Common myeloid progenitor, CD34-positive (primary cell): ENCODE measurements at regions not wholly inside any gene's neighbourhood (a gene's known extent, or its start where the extent isn't known, plus 50 kb on each side); places are given as distances from the start of the nearest gene placed in this dataset.
"Not testable (repeated sequence)": the region's sequence is repeated elsewhere in the genome, so short reads cannot be mapped to it uniquely, and the experiment has no call there.

Source experiments
- CTCF ChIA-PET: fragments of 350-600 bp; sonication (Branson Sonifier 250); formaldehyde crosslinking; loops from one replicate; lab custom pipeline; 2021; ENCODE audit warnings: antibody characterized with exemption; lab: Charles Lee
- POLR2A ChIA-PET: fragments of 350-600 bp; sonication (Branson Sonifier 250); formaldehyde crosslinking; loops from one replicate; lab custom pipeline; 2021; ENCODE audit warnings: antibody characterized with exemption; lab: Charles Lee
- DNase-seq, 3 donors: peaks; one replicate each; pipeline versions ENCODE4 v3.0.0 to v3.0.0-alpha.2; 2013
- H3K27ac ChIP-seq, 2 experiments: 1 replicate in 1 of 2; 2 replicates in 1 of 2; pipeline ENCODE4 v1.7.0; 2013; ENCODE audit warnings: inconsistent platforms in 2 of 2, low read length in 2 of 2, mild to moderate bottlenecking in 2 of 2, low read depth in 1 of 2, moderate library complexity in 1 of 2; ENCODE audit not compliant: severe bottlenecking in 2 of 2, insufficient read depth in 1 of 2, poor library complexity in 1 of 2
- H3K27me3 ChIP-seq, 5 experiments: replicated peaks in 2 of 5; 1 replicate in 3 of 5; 2 replicates in 2 of 5; pipeline versions ENCODE4 v1.6.1 to v1.7.0; 2013; ENCODE audit warnings: low read length in 4 of 5, mild to moderate bottlenecking in 2 of 5, moderate library complexity in 2 of 5, inconsistent platforms in 1 of 5; ENCODE audit not compliant: insufficient read depth in 5 of 5, control insufficient read depth in 4 of 5
- H3K36me3 ChIP-seq, 4 experiments: 1 replicate in 2 of 4; 2 replicates in 2 of 4; pipeline versions ENCODE4 v1.6.1 to v1.7.0; 2013; ENCODE audit warnings: low read length in 3 of 4, control low read depth in 1 of 4, mild to moderate bottlenecking in 1 of 4; ENCODE audit not compliant: control insufficient read depth in 4 of 4, insufficient read depth in 4 of 4
- H3K4me1 ChIP-seq, 4 experiments: 1 replicate in 3 of 4; 2 replicates in 1 of 4; pipeline versions ENCODE4 v1.6.1 to v1.7.1; 2013; ENCODE audit warnings: low read length in 3 of 4, mild to moderate bottlenecking in 3 of 4, control low read depth in 1 of 4, inconsistent platforms in 1 of 4, moderate library complexity in 1 of 4; ENCODE audit not compliant: control insufficient read depth in 4 of 4, insufficient read depth in 4 of 4; ENCODE audit errors: control extremely low read depth in 1 of 4
- H3K4me3 ChIP-seq, 7 experiments: 1 replicate in 4 of 7; 2 replicates in 3 of 7; pipeline versions ENCODE4 v1.5.1 to v1.7.0; 2013; ENCODE audit warnings: mild to moderate bottlenecking in 7 of 7, low read length in 6 of 7, moderate library complexity in 6 of 7, inconsistent platforms in 2 of 7, low read depth in 2 of 7, control low read depth in 1 of 7; ENCODE audit not compliant: insufficient read depth in 4 of 7, control insufficient read depth in 1 of 7; ENCODE audit errors: extremely low read depth in 1 of 7
- H3K9me3 ChIP-seq, 5 experiments: 1 replicate in 4 of 5; 2 replicates in 1 of 5; pipeline versions ENCODE4 v1.6.1 to v1.7.1; 2013; ENCODE audit warnings: low read length in 4 of 5, mild to moderate bottlenecking in 2 of 5, inconsistent platforms in 1 of 5, low read depth in 1 of 5, moderate library complexity in 1 of 5; ENCODE audit not compliant: control insufficient read depth in 4 of 5, insufficient read depth in 2 of 5; ENCODE audit errors: control extremely low read depth in 1 of 5
- WGBS: methylation state at CpG from one replicate; pipeline ENCODE4 v1.1.5; 2013; ENCODE audit not compliant: insufficient coverage; 5-methylcytosine and 5-hydroxymethylcytosine counted together

- Histone ChIP-seq H3K27me3 (no peaks in the 10 kb centered on the region), H3K36me3 (no peaks in the 10 kb centered on the region), H3K27ac (no peak overlapping the region), H3K4me3 (no peak overlapping the region), H3K9me3 (no peaks in the 10 kb centered on the region), H3K4me1 (no peaks in the 10 kb centered on the region)
- POLR2A ChIA-PET = no interaction called here
- CTCF ChIA-PET = no interaction called here
- no peak for DNase-seq
- WGBS = no CpG with 5 or more reads among the region's 1 CpG
These were observed 409.7 kb downstream of the PIK3C3 start for GRCh38 chr18:42364766-42365165.

GRCh38 chr18:42365591-42365990 is 410.6 kb downstream of the PIK3C3 start:
- ChIA-PET CTCF (no interaction called here), POLR2A (no interaction called here)
- WGBS = no CpG with 5 or more reads among the region's 1 CpG

DNA sequence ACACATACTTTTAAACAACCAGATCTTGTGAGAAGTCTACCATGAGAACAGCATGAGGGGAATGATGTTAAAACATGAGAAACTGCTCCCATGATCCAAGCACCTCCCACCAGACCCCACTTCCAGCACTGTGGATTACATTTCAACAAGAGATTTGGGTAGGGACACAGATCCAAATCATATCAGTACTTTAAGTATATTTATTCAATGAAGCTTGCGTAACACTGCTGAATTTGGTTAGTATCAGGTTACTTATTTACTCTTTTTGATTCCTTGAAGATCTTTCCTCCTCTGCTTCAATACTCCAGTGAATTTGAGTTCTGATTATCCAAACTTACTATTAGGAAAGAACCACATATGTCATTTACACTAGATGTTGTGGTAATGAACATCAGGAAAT is 418.6 kb downstream of the PIK3C3 start:
- Histone ChIP-seq H3K4me1 (no peaks in the 10 kb centered on the region), H3K9me3 (no peaks in the 10 kb centered on the region), H3K27ac (no peak overlapping the region), H3K36me3 (no peaks in the 10 kb centered on the region), H3K4me3 (no peak overlapping the region), H3K27me3 (no peaks in the 10 kb centered on the region)
- ChIA-PET POLR2A (no interaction called here), CTCF (no interaction called here)
- no CpG with 5 or more reads among the region's 1 CpG for WGBS
- no peak for DNase-seq

More at GRCh38 chr18:42365591-42365990, 410.6 kb downstream of the PIK3C3 start:
- H3K4me1 ChIP-seq = no peaks in the 10 kb centered on the region
- H3K27ac ChIP-seq = no peak overlapping the region
- H3K4me3 ChIP-seq = no peak overlapping the region
- DNase-seq = no peak
- H3K27me3 ChIP-seq = no peaks in the 10 kb centered on the region
- no peaks in the 10 kb centered on the region for H3K9me3 ChIP-seq
- no peaks in the 10 kb centered on the region for H3K36me3 ChIP-seq

DNA sequence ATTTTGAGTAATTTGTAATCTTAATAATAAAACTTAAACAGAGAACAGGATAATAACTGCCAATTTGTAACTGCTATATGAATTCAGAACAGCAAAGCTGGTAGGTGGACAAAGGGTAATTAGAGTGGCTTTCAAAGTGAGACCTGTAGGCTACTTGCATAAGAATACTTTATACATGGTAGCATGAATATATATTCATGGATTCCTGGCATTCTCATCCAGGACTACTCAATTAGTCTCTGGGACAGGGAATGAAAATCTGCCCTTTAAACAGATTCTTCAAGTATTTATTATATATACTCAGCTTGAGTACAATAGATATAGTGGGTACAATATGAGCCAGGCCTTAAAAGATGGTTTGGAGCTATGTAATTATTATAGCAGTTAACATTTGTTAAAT is 419.9 kb downstream of the PIK3C3 start:
- H3K27me3 ChIP-seq = no peaks in the 10 kb centered on the region
- no peak overlapping the region for H3K4me3 ChIP-seq
- no peaks in the 10 kb centered on the region for H3K9me3 ChIP-seq
- ChIA-PET POLR2A (no interaction called here), CTCF (no interaction called here)
- H3K36me3 ChIP-seq = no peaks in the 10 kb centered on the region
- no peak overlapping the region for H3K27ac ChIP-seq
- H3K4me1 ChIP-seq = no peaks in the 10 kb centered on the region
- no peak for DNase-seq

DNA sequence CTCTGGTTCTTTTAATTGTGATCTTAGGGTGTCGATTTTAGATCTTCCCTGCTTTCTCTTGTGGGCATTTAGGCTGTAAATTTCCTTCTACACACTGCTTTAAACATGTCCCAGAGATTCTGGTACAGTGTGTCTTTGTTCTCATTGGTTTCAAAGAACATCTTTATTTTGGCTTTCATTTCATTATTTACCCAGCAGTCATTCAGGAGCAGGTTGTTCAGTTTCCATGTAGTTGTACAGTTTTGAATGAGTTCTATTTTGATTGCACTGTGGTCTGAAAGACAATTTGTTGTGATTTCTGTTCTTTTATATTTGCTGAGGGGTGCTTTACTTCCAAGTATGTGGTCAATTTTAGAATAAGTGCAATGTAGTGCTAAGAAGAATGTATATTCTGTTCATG is 423.8 kb downstream of the PIK3C3 start:
- POLR2A ChIA-PET, H3K36me3 ChIP-seq, H3K4me1 ChIP-seq, H3K27ac ChIP-seq, H3K27me3 ChIP-seq, H3K4me3 ChIP-seq, H3K9me3 ChIP-seq, DNase-seq, CTCF ChIA-PET: not testable (repeated sequence)
- no CpG with 5 or more reads among the region's 1 CpG for WGBS

- CTCF ChIA-PET, DNase-seq, POLR2A ChIA-PET: not testable (repeated sequence)
These were observed 426.2 kb downstream of the PIK3C3 start for GRCh38 chr18:42381236-42381635.

DNA sequence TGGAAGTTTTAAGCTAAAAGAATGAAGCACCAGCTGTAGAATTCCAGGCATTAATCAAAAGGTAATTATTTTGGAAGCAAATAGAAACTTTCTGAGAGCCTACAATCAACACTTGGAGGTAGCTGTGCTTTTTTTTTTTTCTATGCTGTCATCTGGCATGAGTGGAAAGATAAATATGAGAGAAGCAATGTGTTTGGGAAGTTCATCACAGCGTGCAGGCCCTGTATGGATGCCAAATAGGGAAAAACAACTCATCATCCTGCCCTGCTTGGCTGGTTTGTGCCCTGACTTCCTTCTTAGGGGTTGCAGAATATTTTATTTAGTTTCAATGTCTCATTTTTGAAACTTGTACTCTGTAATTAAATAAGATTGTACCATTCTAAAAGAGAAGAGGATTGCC is 437.4 kb downstream of the PIK3C3 start:
- H3K4me1 ChIP-seq = no peaks in the 10 kb centered on the region
- no peaks in the 10 kb centered on the region for H3K36me3 ChIP-seq
- H3K4me3 ChIP-seq = no peak overlapping the region
- ChIA-PET POLR2A (no interaction called here), CTCF (no interaction called here)
- DNase-seq = no peak
- H3K27ac ChIP-seq = no peak overlapping the region
- no peaks in the 10 kb centered on the region for H3K9me3 ChIP-seq
- WGBS = 83% methylated on average over 1 of the region's 1 CpG
- H3K27me3 ChIP-seq = no peaks in the 10 kb centered on the region

More at GRCh38 chr18:42381236-42381635, 426.2 kb downstream of the PIK3C3 start:
- H3K9me3 ChIP-seq, H3K27ac ChIP-seq, H3K36me3 ChIP-seq, H3K4me1 ChIP-seq, H3K27me3 ChIP-seq, H3K4me3 ChIP-seq: not testable (repeated sequence)
- 96% methylated on average over 8 of the region's 8 CpGs for WGBS
